IPS DF 4.7 (cell line): ENCODE measurements at regions not wholly inside any gene's neighbourhood (a gene's known extent, or its start where the extent isn't known, plus 50 kb on each side); places are given as distances from the start of the nearest gene placed in this dataset.

Experiments used
- DNase-seq: peaks from one replicate; pipeline ENCODE4 v3.0.0-alpha.2; 2013; ENCODE audit warnings: low spot score; ENCODE audit errors: extremely low read depth

- DNase-seq, result no peak
Measured at GRCh38 chr4:177692907-177693306, 250.7 kb upstream of the AGA start.

GRCh38 chr4:177696438-177696966 lies 254.3 kb upstream of the AGA start:
- DNase-seq, result no peak

- no peak for DNase-seq
Measured at GRCh38 chr4:177699365-177700213, 257.4 kb upstream of the AGA start.

- DNase-seq, result no peak
Measured at GRCh38 chr4:177706916-177707315, 264.7 kb upstream of the AGA start.

- no peak for DNase-seq
Measured at GRCh38 chr4:177713454-177713853, 271.2 kb upstream of the AGA start.

- DNase-seq, result no peak
Measured at GRCh38 chr4:177717407-177717806, 275.2 kb upstream of the AGA start.

GRCh38 chr4:177718514-177718913 lies 276.3 kb upstream of the AGA start:
- DNase-seq, result no peak

- DNase-seq, result no peak
Measured at GRCh38 chr4:177726111-177726510, 283.9 kb upstream of the AGA start.

- no peak for DNase-seq
Measured at GRCh38 chr4:177728361-177729152, 286.3 kb upstream of the AGA start.

GRCh38 chr4:177729681-177730080 lies 287.4 kb upstream of the AGA start:
- DNase-seq, result no peak

- DNase-seq, result no peak
Measured at GRCh38 chr4:177737387-177737940, 295.2 kb upstream of the AGA start.

GRCh38 chr4:177740563-177740962 lies 298.3 kb upstream of the AGA start:
- no peak for DNase-seq

- DNase-seq, result no peak
Measured at GRCh38 chr4:177759729-177760128, 317.5 kb upstream of the AGA start.

- DNase-seq, result no peak
Measured at GRCh38 chr4:177761692-177762091, 319.5 kb upstream of the AGA start.

GRCh38 chr4:177769155-177769554 lies 326.9 kb upstream of the AGA start:
- no peak for DNase-seq

GRCh38 chr4:177770776-177771175 lies 328.5 kb upstream of the AGA start:
- DNase-seq, result no peak

GRCh38 chr4:177771645-177772044 lies 329.4 kb upstream of the AGA start:
- no peak for DNase-seq

- DNase-seq, result no peak
Measured at GRCh38 chr4:177778623-177779022, 336.4 kb upstream of the AGA start.

GRCh38 chr4:177785000-177785399 lies 342.8 kb upstream of the AGA start:
- no peak for DNase-seq

GRCh38 chr4:177789610-177790009 lies 347.4 kb upstream of the AGA start:
- DNase-seq, result no peak

- DNase-seq, result no peak
Measured at GRCh38 chr4:177791188-177791587, 349.0 kb upstream of the AGA start.

GRCh38 chr4:177796841-177797240 lies 354.6 kb upstream of the AGA start:
- DNase-seq, result no peak
